GM18519 (cell line): ENCODE measurements at regions not wholly inside any gene's neighbourhood (a gene's known extent, or its start where the extent isn't known, plus 50 kb on each side); places are given as distances from the start of the nearest gene placed in this dataset.

ENCODE experiments used
- ATAC-seq: cut with Tn5 transposase; IDR thresholded peaks from one replicate; pipeline ENCODE4 v1.9.1; 2021; ENCODE audit warnings: mild to moderate bottlenecking, moderate library complexity; ENCODE audit not compliant: unreplicated experiment, low FRiP score

- ATAC-seq, result no peak
Observed at GRCh38 chr13:34886121-34886875, 55.8 kb upstream of the NBEA start.

GRCh38 chr13:34886987-34887386 is 55.1 kb upstream of the NBEA start:
- no peak for ATAC-seq
